Caco-2 (cell line): ENCODE measurements at regions not wholly inside any gene's neighbourhood (a gene's known extent, or its start where the extent isn't known, plus 50 kb on each side); places are given as distances from the start of the nearest gene placed in this dataset.

ENCODE experiments used
- BruUV-seq: library from RNA; stranded (reverse); fragments of 400-500 nt; replicated peaks from 2 replicates; lab custom pipeline; 2021; lab: Mats Ljungman, UMichigan
- CTCF ChIA-PET: fragments of 300-600 bp; sonication (Branson Sonifier 250); formaldehyde crosslinking; loops from one replicate; lab custom pipeline; 2022; ENCODE audit warnings: antibody characterized with exemption; lab: Charles Lee
- POLR2A ChIA-PET: fragments of 300-600 bp; sonication (Branson Sonifier 250); formaldehyde crosslinking; loops from one replicate; lab custom pipeline; 2022; ENCODE audit warnings: antibody characterized with exemption; lab: Charles Lee
- DNase-seq, 2 experiments: peaks; one replicate each; pipeline versions ENCODE4 v3.0.0 to v3.0.0-alpha.2; 2020 to 2022
- H3K27me3 ChIP-seq: replicated peaks from 2 replicates; pipeline ENCODE4 v1.6.0; 2011; ENCODE audit warnings: low read length; ENCODE audit not compliant: control insufficient read depth, insufficient read depth
- H3K36me3 ChIP-seq: 2 replicates; pipeline ENCODE4 v1.5.1; 2011; ENCODE audit warnings: low read length; ENCODE audit not compliant: control insufficient read depth, insufficient read depth
- H3K4me1 ChIP-seq: fragments of 250-450 bp; sonication (Bioruptor Pico); 2 replicates; pipeline ENCODE4 v1.5.1; 2020; ENCODE audit warnings: mild to moderate bottlenecking
- H3K4me3 ChIP-seq: 2 replicates; pipeline ENCODE4 v1.5.1; 2011; ENCODE audit warnings: low read depth, mild to moderate bottlenecking, control low read depth, low read length
- H3K9me3 ChIP-seq: fragments of 250-450 bp; sonication (Bioruptor Pico); 2 replicates; pipeline ENCODE4 v1.5.1; 2020; ENCODE audit warnings: mild to moderate bottlenecking, moderate library complexity
- H3K27ac Mint-ChIP-seq: one replicate; pipeline ENCODE4 v1.8.0; 2022; ENCODE audit warnings: mixed read lengths; ENCODE audit not compliant: unreplicated experiment
- H3K27me3 Mint-ChIP-seq: one replicate; pipeline ENCODE4 v1.8.0; 2022; ENCODE audit warnings: mixed read lengths; ENCODE audit not compliant: insufficient read depth, unreplicated experiment
- H3K36me3 Mint-ChIP-seq: one replicate; pipeline ENCODE4 v1.8.0; 2022; ENCODE audit warnings: mild to moderate bottlenecking, mixed read lengths; ENCODE audit not compliant: insufficient read depth, unreplicated experiment
- H3K4me1 Mint-ChIP-seq: one replicate; pipeline ENCODE4 v1.8.0; 2022; ENCODE audit warnings: low read depth, mixed read lengths; ENCODE audit not compliant: unreplicated experiment
- H3K4me3 Mint-ChIP-seq: one replicate; pipeline ENCODE4 v1.8.0; 2022; ENCODE audit warnings: mild to moderate bottlenecking, moderate library complexity, mixed read lengths; ENCODE audit not compliant: unreplicated experiment
- H3K9me3 Mint-ChIP-seq: one replicate; pipeline ENCODE4 v1.8.0; 2022; ENCODE audit warnings: mixed read lengths; ENCODE audit not compliant: unreplicated experiment
- intact Hi-C: fragments of 100-400 bp; cut with micrococcal nuclease; formaldehyde crosslinking; loops from one replicate; pipeline ENCODE4 v1.10.0; 2022; ENCODE audit not compliant: unreplicated experiment
- TF ChIP-seq, protein P1 (sequence below), 2 experiments: fragments of 200-600 bp in 1 of 2; IDR thresholded peaks; 1 replicate in 1 of 2; 2 replicates in 1 of 2; pipeline versions ENCODE4 v1.5.1 to v1.8.0; 2011 to 2022; ENCODE audit warnings: antibody characterized with exemption in 1 of 2, control low read depth in 1 of 2, inconsistent platforms in 1 of 2, low read depth in 1 of 2, low read length in 1 of 2, mild to moderate bottlenecking in 1 of 2, moderate library complexity in 1 of 2; ENCODE audit not compliant: insufficient read depth in 1 of 2, severe bottlenecking in 1 of 2, unreplicated experiment in 1 of 2

DNA sequence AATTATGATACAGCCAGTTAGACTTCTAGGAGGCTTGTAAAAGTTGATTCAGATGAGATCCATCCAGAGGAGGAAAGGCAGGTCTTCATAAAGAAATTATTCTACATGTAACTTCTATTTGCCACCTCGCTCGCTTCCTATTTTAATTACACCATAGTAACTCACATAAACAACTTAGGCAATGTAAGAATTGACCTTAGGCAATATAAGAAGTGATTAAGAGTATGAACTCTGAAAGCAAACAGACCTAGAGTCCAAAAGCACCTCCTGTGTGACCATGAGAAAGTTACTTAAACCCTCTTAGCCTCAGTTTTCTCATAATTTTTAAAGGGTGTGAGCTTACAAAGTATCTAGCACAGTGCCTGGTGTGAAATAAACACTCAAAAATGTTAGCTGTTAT lies 192.7 kb upstream of the NFIA start:
- Histone ChIP-seq H3K4me3 (no peak overlapping the region), H3K36me3 (no peaks in the 10 kb centered on the region), H3K9me3 (no peaks in the 10 kb centered on the region), H3K27me3 (no peaks in the 10 kb centered on the region), H3K4me1 (no peaks in the 10 kb centered on the region)
- ChIA-PET POLR2A (no interaction called here), CTCF (no interaction called here)
- H3K4me1 Mint-ChIP-seq = no peaks in the 10 kb centered on the region
- H3K4me3 Mint-ChIP-seq = no peak overlapping the region
- no peak for DNase-seq
- BruUV-seq = no TSS peak
- no peaks in the 10 kb centered on the region for H3K36me3 Mint-ChIP-seq
- intact Hi-C loops = no loop called here
- no peaks in the 10 kb centered on the region for H3K9me3 Mint-ChIP-seq
- H3K27me3 Mint-ChIP-seq = peaks cover 4% of the 10 kb centered on the region
- TF ChIP-seq, protein P1, sequence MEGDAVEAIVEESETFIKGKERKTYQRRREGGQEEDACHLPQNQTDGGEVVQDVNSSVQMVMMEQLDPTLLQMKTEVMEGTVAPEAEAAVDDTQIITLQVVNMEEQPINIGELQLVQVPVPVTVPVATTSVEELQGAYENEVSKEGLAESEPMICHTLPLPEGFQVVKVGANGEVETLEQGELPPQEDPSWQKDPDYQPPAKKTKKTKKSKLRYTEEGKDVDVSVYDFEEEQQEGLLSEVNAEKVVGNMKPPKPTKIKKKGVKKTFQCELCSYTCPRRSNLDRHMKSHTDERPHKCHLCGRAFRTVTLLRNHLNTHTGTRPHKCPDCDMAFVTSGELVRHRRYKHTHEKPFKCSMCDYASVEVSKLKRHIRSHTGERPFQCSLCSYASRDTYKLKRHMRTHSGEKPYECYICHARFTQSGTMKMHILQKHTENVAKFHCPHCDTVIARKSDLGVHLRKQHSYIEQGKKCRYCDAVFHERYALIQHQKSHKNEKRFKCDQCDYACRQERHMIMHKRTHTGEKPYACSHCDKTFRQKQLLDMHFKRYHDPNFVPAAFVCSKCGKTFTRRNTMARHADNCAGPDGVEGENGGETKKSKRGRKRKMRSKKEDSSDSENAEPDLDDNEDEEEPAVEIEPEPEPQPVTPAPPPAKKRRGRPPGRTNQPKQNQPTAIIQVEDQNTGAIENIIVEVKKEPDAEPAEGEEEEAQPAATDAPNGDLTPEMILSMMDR (IDR thresholded peaks at IDR 0.05; ENCODE audit: insufficient read depth in 1 of 2, low read depth in 1 of 2, low read length in 1 of 2, severe bottlenecking in 1 of 2, unreplicated experiment in 1 of 2) = no peak
- H3K27ac Mint-ChIP-seq = no peak overlapping the region

DNA sequence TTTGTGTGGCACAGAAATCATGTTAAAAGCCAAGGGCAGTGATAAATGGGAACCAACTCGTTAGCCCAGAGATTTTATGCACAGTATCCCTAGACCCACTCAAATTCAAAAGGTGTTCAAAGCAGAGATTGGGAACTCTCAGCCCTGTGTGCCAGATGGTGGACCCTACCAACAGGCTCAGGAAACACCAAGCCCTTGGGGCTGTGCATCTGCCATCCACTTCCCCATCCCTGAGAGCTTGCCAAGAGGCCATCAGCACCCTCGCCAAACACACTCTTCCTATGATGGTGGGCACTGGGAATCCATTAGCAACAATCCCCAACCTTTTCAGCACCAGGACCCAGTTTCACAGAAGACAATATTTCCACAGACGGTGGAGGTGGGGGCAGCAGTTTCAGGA lies 194.2 kb upstream of the NFIA start:
- no peaks in the 10 kb centered on the region for H3K36me3 ChIP-seq
- Mint-ChIP-seq H3K36me3 (no peaks in the 10 kb centered on the region), H3K9me3 (no peaks in the 10 kb centered on the region), H3K27me3 (peaks cover 4% of the 10 kb centered on the region), H3K4me3 (no peak overlapping the region), H3K27ac (no peak overlapping the region), H3K4me1 (no peaks in the 10 kb centered on the region)
- H3K9me3 ChIP-seq = no peaks in the 10 kb centered on the region
- no peaks in the 10 kb centered on the region for H3K4me1 ChIP-seq
- POLR2A ChIA-PET = no interaction called here
- H3K27me3 ChIP-seq = no peaks in the 10 kb centered on the region
- TF ChIP-seq, protein P1 (IDR thresholded peaks at IDR 0.05; ENCODE audit: insufficient read depth in 1 of 2, low read depth in 1 of 2, low read length in 1 of 2, severe bottlenecking in 1 of 2, unreplicated experiment in 1 of 2) = no peak
- no TSS peak for BruUV-seq
- H3K4me3 ChIP-seq = no peak overlapping the region
- intact Hi-C loops = no loop called here
- CTCF ChIA-PET = no interaction called here
- DNase-seq = no peak

DNA sequence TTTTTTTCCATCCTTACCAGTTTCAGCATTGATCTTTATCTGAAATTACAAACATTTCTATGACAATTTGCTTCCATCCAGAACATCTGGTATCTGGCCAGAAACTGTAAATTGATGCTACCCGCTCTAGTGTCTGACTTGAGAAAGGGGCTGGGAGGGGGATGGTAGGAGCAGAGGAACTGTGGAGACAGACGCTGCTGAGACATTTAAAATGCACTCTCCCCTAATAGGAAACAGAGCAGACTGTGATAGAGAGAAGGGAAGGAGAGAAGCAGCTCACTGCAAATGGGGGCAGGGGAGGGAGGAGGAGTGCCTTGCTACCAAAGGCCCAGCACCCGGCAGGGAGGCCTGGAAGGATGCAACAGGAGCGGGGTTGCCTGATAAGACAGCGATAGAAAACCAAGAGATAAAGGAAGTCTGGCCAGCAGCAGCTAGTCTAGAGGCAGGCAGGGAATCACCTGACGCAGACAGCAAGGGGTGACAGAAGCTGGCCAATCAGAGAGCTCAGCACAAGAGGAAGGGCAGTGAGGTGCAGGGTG lies 195.5 kb upstream of the NFIA start:
- H3K36me3 Mint-ChIP-seq = no peaks in the 10 kb centered on the region
- BruUV-seq = no TSS peak
- no peaks in the 10 kb centered on the region for H3K4me1 ChIP-seq
- no peaks in the 10 kb centered on the region for H3K36me3 ChIP-seq
- no peaks in the 10 kb centered on the region for H3K27me3 ChIP-seq
- peaks cover 4% of the 10 kb centered on the region for H3K27me3 Mint-ChIP-seq
- no peaks in the 10 kb centered on the region for H3K4me1 Mint-ChIP-seq
- CTCF ChIA-PET = no interaction called here
- TF ChIP-seq, protein P1 (IDR thresholded peaks at IDR 0.05; ENCODE audit: insufficient read depth in 1 of 2, low read depth in 1 of 2, low read length in 1 of 2, severe bottlenecking in 1 of 2, unreplicated experiment in 1 of 2) = no peak
- no peak for DNase-seq
- H3K9me3 Mint-ChIP-seq = no peaks in the 10 kb centered on the region
- intact Hi-C loops = no loop called here
- no peak overlapping the region for H3K4me3 ChIP-seq
- no peaks in the 10 kb centered on the region for H3K9me3 ChIP-seq
- H3K27ac Mint-ChIP-seq = no peak overlapping the region
- no peak overlapping the region for H3K4me3 Mint-ChIP-seq
- POLR2A ChIA-PET = no interaction called here
